Left kidney (tissue), 1 donor: ENCODE measurements at regions not wholly inside any gene's neighbourhood (a gene's known extent, or its start where the extent isn't known, plus 50 kb on each side); places are given as distances from the start of the nearest gene placed in this dataset.

Experiments used
- DNase-seq: peaks from one replicate; pipeline ENCODE4 v3.0.0-alpha.2; 2013

DNA sequence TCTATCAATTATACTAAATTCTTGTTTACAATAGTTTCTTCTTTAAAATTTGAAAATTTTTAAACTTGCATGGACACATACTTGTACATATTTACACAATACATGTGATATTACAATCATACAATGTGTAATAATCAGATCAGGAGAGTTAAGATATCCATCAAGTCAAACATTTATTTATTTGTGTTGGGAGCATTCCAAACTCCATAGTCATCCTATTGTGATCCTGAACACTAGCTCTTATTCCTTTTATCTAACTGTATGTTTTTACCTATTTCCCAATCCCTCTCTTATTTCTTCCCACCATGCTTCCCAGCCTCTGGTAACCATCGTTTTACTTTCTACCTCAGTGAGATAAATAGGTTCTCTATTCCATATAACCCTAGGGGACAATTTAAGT, 1219.2 kb downstream of the ZPLD1 start:
- DNase-seq, result no peak

DNA sequence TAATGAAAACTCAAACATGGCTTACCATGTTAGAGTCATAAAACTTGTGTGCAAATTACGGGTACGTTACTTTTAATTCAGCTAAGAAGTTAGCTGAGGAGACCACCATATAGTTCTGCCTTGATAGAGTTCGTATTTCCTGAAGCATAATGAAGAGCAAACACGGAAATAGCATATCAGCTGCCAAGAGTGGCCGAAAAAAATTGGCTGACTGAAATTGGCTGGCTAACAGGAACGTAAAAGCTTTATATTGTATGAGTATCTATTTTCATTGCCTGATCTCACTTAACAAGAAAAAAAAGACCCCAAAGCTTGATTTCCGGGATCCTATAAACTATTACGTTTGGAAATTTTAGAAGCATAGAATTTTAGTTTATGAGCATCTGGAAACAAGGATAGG, 1222.9 kb downstream of the ZPLD1 start:
- no peak for DNase-seq

DNA sequence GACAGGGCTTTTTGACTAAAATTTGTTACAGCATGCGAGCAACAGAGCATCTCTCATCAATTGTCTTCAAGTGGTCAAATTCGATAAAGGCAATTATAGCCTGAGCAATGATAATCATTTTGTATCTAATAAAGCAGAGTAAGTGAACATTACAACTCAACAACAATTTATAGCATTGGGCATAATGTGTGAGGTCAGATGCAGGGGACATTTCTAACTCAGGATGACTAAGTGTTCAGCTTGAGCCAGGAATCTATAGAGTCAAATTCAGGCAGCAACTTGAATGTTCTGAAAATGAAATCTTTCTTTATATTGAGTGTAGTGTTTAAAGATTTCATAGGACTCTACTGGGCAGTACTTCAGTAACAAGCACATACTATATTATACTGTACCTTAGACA, 1226.0 kb downstream of the ZPLD1 start:
- DNase-seq, result no peak

DNA sequence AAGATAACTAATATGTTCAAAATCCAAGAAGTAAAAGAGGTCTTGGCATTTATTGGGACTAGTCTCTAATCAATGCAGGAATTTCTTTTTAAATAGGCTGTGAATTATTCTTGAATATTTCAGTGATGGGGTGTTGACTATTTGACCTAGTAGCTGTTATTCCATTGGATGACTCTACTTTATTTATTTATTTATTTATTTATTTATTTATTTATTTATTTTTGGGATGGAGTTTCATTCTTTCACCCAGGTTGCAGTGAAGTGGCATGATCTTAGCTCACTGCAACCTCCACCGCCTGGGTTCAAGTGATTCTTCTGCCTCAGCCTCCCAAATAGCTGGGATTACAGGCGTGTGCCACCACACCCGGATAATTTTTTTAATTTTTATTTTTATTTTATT, 1227.8 kb downstream of the ZPLD1 start:
- no peak for DNase-seq

DNA sequence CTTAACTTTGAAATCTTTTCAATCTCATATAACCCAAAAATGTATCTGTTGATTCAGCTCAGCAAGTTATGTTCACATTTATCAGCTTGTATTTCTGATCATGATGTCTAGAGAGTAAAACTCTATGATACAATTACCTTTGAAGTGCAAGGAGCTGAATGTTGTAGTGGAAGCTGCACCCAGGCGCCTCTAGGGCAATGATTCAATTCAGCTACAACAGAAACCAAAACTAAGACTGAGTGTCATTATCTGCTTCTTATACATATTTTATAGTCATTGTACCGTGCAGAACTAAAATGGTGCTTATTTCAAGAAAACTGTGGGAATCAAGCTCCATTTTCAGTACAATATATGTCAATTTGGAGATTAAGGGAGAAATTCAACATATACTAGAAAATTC, 1237.5 kb downstream of the ZPLD1 start:
- no peak for DNase-seq

DNA sequence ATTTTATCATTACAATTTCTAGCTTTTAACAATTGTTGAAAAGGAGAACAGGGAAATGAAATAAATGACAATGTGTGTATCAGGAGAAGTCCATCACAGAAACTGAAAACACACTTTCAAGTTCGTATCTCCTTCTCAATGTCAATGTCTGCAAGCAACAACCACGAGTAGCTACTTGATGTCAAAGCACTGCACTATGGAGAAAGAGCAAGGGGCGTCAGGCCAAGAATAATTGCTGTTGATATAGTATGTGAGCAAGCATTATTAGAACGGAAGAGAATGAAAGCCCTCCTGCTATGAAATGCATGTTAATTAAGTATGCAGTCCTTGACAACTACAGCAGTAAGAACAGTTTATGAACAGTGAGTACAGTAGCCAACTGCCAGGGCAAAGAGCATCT, 1250.1 kb downstream of the ZPLD1 start:
- no peak for DNase-seq

DNA sequence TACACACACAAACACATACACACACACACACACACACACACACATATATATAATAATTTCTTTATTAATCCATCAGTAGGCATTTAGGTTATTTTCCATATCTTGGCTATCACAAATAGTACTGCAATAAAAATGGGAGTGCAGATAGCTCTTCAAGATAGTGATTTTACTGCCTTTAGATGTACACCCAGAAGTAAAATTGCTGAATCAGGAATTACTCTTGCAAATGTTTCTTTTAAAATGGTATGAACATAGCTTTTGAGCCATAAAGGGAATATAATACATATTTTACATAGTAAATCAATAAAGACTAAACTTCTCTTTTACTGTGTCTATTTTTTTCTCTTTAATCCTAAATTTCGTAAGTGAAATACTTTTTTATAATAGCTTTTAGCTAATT, 1251.1 kb downstream of the ZPLD1 start:
- DNase-seq, result no peak

DNA sequence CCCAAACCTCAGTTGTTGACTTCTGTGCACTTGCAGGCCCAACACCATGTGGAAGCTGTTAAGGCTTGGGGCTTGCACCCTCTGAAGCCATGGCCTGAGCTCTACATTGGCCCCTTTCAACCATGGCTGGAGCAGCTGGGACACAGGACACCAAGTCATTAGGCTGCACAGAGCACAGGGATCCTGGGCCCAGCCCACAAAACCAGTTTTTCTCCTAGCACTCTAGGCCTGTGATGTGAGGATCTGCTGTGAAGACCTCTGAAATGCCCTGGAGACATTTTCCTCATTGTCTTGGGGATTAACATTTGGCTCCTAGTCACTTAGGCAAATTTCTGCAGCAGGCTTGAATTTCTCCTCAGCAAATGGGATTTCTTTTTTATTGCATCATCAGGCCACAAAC, 1255.7 kb downstream of the ZPLD1 start:
- DNase-seq, result no peak

DNA sequence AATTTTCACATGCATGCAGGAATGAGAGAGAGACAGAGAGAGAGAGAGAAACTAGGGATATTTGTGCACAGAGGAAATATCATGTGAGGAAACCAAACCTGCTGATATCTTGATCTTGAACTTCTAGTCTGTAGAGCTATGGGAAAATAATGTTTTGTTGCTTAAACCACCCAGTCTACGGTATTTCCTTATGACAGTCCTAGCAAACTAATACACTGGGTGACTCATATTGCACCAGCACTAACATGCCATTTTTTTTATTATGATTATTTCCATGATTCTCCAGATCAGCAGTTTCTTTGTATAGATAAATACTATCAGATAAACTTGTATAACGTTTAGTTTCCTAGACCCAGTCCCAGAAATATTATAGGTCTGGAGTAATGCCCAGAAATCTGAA, 1259.0 kb downstream of the ZPLD1 start:
- DNase-seq, result no peak

DNA sequence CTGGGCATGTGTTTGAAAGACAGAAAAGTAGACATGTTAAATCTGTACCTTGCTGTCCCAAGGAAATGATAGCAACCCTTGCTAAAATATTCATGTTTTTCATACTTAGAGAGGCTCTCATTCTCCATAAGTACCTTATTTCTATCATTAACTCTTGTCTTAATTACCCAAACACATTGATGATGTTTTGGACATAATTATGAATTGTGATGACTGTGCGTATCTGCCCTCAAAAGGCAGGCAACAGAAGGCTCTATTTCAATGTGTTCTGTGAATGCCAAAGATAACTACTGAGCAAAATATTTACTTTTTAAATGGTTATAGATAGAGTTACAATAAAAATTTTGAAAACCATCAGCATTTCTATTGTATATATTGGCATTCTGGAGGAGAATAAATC, 1263.8 kb downstream of the ZPLD1 start:
- no peak for DNase-seq

DNA sequence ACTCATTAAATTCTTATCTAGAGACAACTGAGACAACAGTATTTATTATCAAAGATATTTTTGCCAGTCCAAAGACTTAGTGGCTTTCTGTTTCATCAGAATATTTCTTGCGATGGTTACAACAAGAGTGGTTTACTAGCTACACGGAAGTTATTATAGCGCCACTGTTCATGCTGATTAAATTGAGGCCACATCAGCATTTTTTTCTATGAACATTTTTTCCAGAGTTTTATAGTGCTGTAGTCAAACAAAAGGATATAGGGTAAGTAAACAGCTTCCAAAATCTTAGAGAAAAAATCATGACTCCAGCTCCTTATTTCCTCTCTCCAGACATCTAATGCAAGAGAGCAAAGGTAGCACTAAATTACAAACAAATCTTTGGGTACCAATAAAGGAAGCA, 1264.4 kb downstream of the ZPLD1 start:
- DNase-seq, result no peak

DNA sequence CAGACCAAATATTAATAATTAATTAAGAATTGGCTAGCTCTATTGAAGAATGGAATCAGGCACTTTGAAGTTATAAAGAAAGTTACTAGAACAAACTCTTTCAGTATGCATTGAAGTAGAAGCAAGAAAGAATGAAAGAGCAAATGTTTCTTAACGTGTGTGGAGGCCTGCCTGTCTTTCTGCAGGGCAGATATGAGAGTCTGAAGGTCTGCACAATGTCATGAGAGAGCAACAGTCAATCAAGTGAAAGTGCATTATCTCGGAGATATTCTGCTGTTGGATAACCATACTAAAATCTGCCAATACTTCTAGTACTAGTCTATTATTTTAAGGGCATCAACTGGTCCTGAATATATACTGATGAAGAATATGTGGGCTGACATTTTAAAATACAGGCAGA, 1270.8 kb downstream of the ZPLD1 start:
- no peak for DNase-seq

DNA sequence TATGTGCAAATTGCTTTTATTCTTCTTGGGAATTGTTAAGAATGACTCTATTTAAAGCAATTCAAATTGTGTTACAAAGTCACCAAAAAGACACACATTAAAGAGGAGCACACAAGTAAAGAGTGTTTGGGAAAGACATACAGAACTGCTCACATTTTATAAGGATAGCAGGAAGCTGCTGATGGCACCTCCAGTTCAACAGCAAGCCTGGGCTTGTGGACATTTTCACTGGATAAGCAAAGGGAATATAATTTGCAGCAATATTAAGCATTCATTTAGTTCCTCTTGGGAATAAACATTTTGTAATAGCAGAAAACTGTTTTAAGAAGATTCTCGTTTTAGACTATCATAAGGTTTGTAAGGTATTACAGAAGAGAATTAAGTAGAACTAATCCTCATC, 1271.9 kb downstream of the ZPLD1 start:
- no peak for DNase-seq

DNA sequence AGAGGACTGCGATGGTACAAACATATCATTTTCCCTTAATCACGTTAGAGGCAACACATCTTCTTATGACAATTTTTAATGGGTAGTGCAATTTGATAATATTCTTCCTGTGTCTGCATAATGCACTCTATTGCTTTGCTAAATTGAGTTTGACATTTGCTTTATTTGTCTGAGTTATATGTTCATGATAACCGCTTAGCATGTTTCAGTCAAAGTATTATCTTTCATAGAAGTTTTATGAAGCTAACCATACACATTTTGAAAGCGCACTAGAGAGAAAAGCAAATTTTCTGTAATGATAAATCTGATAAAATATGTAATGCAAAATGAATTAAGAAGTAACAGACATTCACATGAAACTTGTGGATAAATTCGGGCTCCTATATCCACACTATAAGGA, 1276.9 kb downstream of the ZPLD1 start:
- no peak for DNase-seq

DNA sequence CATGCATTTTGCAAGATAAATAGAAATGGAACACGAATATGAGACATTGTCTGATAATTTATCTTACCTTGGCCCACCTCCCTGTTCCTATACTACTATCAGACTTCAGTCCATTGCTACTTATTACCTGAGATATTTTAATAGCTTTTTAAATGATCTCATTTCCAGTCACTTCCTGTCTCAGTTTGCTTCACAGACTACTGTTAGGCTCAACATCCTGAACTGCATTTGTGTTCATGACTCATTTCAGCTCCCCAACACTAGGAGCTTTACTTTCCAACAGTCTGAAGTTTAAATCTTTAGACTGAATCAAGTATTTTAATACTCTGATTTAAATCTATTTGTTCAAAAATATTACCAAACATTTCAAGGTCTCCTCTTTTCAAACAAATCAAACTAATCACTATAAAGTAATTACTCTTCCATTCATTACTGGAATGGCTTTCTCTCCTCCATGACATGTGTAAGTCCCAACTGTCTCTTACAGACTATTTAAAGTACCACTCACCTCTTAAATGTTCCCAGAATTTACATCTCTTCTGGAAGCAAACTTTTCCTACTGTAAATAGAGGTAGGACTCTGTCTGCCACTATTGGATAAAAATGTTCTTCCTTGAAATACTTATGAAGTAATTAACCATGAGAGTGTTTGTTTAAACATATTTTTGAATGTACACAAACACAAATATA, 1277.6 kb downstream of the ZPLD1 start:
- no peak for DNase-seq

DNA sequence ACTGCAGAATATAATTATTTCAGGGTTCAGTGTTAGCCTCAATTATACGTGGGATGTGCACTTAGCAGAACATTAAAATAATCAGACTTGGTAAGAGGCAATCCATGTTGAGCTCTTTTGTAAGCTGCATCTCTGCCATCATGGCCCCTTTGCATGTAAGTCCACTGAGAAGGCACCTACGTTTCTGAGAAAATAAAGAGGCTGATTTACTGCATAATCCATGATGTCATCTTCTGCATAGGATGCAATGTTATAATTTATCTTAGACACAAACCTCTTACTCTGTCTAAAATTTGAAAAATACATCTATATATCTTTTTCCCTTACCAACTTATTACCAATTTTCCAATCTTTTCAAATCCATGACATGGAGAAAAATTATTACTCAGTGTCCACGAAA, 1294.7 kb downstream of the ZPLD1 start:
- DNase-seq, result no peak

DNA sequence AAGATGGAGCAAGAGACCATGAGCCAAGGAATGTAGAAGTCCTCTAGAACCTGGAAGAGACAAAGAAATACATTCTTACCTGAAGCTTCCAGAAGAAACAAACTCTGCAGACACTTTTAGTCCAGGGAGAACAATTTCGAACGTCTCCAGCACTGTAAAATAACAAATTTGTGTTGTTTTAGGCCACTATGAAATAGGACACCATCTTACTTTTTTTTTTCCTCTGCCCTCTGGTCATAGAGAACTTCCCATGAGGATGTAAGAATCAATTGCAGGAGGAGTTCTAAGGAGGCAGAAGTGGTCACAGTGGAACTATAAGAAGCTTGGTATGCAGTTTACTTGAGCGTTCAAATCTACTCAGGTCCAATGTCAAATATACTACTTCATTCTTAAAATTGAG, 1295.9 kb downstream of the ZPLD1 start:
- no peak for DNase-seq

DNA sequence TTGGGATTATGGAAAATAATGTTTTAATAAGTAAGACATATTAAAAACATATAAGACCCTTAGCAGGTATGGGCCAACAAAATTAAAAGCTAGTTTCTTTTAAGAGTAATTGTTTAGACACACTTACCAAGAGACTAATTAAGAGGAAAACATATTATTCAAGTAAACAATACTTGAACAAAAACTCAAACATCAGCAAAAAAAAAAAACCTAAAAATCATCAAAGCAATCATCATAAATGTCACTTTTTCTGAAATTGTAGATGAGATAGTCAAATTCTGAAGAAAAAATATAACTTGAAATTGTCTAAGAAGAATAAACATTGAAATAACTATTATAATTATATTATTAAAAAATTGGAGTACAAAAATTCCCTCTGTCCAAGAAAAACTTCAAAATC, 1318.2 kb downstream of the ZPLD1 start:
- no peak for DNase-seq

DNA sequence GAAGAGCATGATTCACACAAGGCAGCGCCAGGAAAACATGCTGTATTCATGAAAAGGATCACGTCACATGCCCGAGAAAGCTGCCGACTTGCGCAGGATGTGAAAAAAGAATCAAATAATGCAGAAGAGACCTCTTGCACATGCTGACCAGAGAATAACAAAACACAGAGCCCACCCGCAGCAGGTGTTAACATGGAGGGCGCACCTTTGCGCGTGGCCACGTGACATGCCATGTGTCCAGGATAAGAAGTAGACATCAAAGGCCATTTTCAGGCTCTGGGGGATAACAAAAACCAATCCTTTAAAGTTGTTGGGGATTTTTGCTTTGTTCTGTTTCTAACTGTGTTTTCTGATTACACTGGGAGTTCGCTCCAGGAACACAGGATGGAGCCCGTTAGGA, 1332.8 kb downstream of the ZPLD1 start:
- no peak for DNase-seq

DNA sequence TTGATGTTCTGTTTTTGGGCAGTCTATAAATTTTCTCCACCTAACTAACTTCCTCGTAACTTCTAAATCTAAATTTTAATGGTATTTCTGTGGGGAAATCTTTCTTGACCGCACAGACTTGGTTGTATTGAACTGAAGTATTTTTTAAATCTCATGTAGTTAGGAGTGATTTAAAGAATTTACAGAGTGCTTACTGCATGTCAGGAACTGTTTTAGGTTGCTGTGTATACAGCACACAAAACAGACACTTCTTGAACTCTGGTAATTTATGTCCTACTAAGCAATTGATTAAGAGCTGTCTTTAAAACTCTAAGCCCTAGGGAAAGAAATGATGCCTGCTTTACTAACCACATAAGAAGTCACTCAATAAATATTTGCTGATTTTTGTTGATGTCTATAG, 1350.2 kb downstream of the ZPLD1 start:
- DNase-seq, result no peak

DNA sequence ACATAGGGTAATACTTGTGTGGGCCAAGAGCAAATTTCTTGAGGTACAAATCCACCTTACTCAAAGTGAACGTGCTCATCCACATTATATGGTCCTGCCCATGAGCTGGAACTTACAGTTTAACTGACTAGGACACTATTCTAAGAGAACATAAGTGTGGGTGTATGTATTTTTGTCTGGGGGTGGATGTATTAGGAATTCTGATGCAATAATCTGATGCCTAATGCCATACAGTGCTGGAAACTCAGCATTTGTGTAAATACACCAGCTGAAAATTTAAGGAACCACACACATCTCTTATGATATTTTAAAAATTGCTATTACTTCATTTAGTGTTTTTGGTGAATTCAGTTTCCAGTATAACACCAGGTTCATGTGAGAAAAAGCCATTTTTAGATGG, 1350.7 kb downstream of the ZPLD1 start:
- no peak for DNase-seq

DNA sequence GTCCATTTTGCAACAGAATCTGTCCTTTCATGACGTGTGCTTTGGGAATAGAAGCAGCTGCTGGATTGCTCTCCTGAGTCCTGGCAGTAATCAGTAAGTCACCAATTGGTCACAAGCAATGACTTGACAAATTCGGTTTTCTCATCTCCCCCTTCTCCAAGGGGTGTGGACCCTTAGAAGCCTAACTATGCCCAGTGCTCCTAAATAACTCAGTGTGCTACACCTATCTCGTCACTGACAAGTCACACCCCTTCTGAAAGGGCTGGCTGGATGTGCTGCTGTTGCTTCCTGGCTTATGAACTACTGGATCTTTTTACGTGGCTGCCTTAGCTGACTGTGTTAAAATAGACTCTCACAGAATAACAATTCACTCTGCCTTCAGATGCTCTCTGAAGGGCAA, 1351.5 kb downstream of the ZPLD1 start:
- no peak for DNase-seq

DNA sequence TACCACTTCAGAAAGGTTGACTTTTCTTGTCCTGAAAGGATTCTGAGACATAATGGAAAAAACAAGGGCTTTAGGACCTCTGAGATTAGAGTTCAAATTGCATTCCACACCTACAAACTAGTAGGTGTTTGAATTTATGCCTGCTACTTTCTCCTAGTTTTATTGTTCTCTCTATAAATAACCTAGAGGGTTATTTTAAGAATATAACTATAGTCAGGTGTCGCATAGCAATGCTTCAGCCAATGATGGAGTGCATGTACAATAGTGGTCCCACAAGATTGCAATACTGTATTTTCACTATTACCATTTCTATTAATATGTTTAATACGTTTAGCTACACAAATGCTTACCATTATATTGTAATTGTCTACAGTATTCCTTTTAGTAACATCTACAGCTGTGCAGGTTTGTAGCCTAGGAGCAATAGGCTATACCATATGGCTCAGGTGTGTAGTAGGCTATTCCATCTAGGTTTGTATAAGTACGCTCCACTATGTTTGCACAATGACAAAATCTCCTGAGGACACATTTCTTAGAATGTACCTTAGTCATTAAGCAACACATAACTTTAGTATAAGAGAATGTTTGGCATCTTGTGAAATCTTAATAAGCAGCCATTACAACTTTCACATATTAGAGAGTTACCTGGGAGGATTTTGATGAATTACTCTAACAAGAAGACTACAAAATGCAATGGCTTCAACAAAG, 1352.5 kb downstream of the ZPLD1 start:
- no peak for DNase-seq

DNA sequence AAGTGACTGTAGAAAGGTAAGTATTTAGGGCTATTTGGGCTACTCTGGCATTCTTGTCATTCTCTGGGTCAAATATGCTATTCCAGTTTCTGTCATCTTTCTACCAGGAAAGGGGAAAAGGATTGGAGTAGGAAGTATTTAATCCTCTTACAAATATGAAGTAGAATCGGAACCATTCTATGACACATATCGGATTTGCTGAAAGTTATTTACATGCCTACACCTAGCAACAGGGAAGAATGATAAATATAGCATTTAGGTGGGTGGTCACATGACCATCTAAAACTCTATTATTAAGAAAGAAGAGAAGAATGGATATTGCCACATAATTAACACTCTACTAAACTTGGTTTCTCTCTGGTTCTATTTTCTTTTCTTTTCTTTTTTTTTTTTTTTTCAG, 1353.1 kb downstream of the ZPLD1 start:
- DNase-seq, result no peak
